ENCODE measurements at regions not wholly inside any gene's neighbourhood (a gene's known extent, or its start where the extent isn't known, plus 50 kb on each side); places are given as distances from the start of the nearest gene placed in this dataset.

- Histone ChIP-seq H3K9ac (ENCODE audit: low read length) (no peak overlapping the region), H3K9me3 (ENCODE audit: low read length) (no peaks in the 10 kb centered on the region), H3K9me2 (replicated peaks; ENCODE audit: low read length) (no peaks in the 10 kb centered on the region), H3K4me1 (ENCODE audit: insufficient read depth, low read length) (no peaks in the 10 kb centered on the region), H3K27me3 (ENCODE audit: low read length) (peaks cover 15% of the 10 kb centered on the region; the same call in 1 of the 2 replicates), H3K4me2 (ENCODE audit: low read length) (no peak overlapping the region), H3K4me3 (ENCODE audit: low read length) (no peak overlapping the region), H3F3A (ENCODE audit: low read length, unreplicated experiment) (no peaks in the 10 kb centered on the region), H3K27ac (ENCODE audit: low read length) (no peak overlapping the region), H3K79me2 (ENCODE audit: low read length) (no peaks in the 10 kb centered on the region), H2AFZ (ENCODE audit: low read length) (no peak overlapping the region), H4K20me1 (ENCODE audit: low read length) (no peaks in the 10 kb centered on the region), H3K36me3 (ENCODE audit: low read depth, low read length) (no peaks in the 10 kb centered on the region)
- intact Hi-C loops (cut with micrococcal nuclease): no loop called here
- no TSS peak for BruUV-seq (replicated peaks)
- TF ChIP-seq CTCF (conservative IDR thresholded peaks at IDR 0.05; ENCODE audit: low read depth, low read length): no peak
- TF ChIP-seq EZH2phosphoT487 (IDR thresholded peaks at IDR 0.05; ENCODE audit: borderline replicate concordance, low read length): no peak
- no peak for TF ChIP-seq EZH2 (IDR thresholded peaks at IDR 0.05; ENCODE audit: low read length, unreplicated experiment)
- CTCF ChIA-PET: no interaction called here
- DNase-seq: no peak
- POLR2A ChIA-PET (ENCODE audit: unreplicated experiment): no interaction called here
- ATAC-seq: no peak
Observed at GRCh38 chr16:5349670-5350517, 252.3 kb upstream of the EEF2KMT start.

GRCh38 chr16:5349101-5349500 is 251.5 kb upstream of the EEF2KMT start:
- Histone ChIP-seq H3K27ac (ENCODE audit: low read length) (no peak overlapping the region), H3K36me3 (ENCODE audit: low read depth, low read length) (no peaks in the 10 kb centered on the region), H3K4me1 (ENCODE audit: insufficient read depth, low read length) (no peaks in the 10 kb centered on the region), H3K9me3 (ENCODE audit: low read length) (no peaks in the 10 kb centered on the region), H3K4me2 (ENCODE audit: low read length) (no peak overlapping the region), H3K79me2 (ENCODE audit: low read length) (no peaks in the 10 kb centered on the region), H3K4me3 (ENCODE audit: low read length) (no peak overlapping the region), H2AFZ (ENCODE audit: low read length) (no peak overlapping the region), H3K27me3 (ENCODE audit: low read length) (peaks cover 15% of the 10 kb centered on the region; the same call in 1 of the 2 replicates), H3F3A (ENCODE audit: low read length, unreplicated experiment) (no peaks in the 10 kb centered on the region), H3K9me2 (replicated peaks; ENCODE audit: low read length) (no peaks in the 10 kb centered on the region), H4K20me1 (ENCODE audit: low read length) (no peaks in the 10 kb centered on the region), H3K9ac (ENCODE audit: low read length) (no peak overlapping the region)
- DNase-seq: no peak
- TF ChIP-seq CTCF (conservative IDR thresholded peaks at IDR 0.05; ENCODE audit: low read depth, low read length) (no peak), EZH2phosphoT487 (IDR thresholded peaks at IDR 0.05; ENCODE audit: borderline replicate concordance, low read length) (no peak), EZH2 (IDR thresholded peaks at IDR 0.05; ENCODE audit: low read length, unreplicated experiment) (no peak)
- ChIA-PET POLR2A (ENCODE audit: unreplicated experiment) (no interaction called here), CTCF (no interaction called here)
- ATAC-seq: no peak
- intact Hi-C loops (cut with micrococcal nuclease): no loop called here
- BruUV-seq (replicated peaks): no TSS peak

GRCh38 chr16:5347561-5347960 is 250.0 kb upstream of the EEF2KMT start:
- Histone ChIP-seq H3K36me3 (ENCODE audit: low read depth, low read length) (no peaks in the 10 kb centered on the region), H3F3A (ENCODE audit: low read length, unreplicated experiment) (no peaks in the 10 kb centered on the region), H3K79me2 (ENCODE audit: low read length) (no peaks in the 10 kb centered on the region), H3K4me2 (ENCODE audit: low read length) (no peak overlapping the region), H2AFZ (ENCODE audit: low read length) (no peak overlapping the region), H3K4me3 (ENCODE audit: low read length) (no peak overlapping the region), H4K20me1 (ENCODE audit: low read length) (no peaks in the 10 kb centered on the region), H3K27ac (ENCODE audit: low read length) (no peak overlapping the region), H3K9me2 (replicated peaks; ENCODE audit: low read length) (no peaks in the 10 kb centered on the region), H3K9ac (ENCODE audit: low read length) (no peak overlapping the region), H3K27me3 (ENCODE audit: low read length) (peaks cover 15% of the 10 kb centered on the region; the same call in 1 of the 2 replicates), H3K4me1 (ENCODE audit: insufficient read depth, low read length) (no peaks in the 10 kb centered on the region), H3K9me3 (ENCODE audit: low read length) (no peaks in the 10 kb centered on the region)
- no peak for TF ChIP-seq EZH2 (IDR thresholded peaks at IDR 0.05; ENCODE audit: low read length, unreplicated experiment)
- TF ChIP-seq EZH2phosphoT487 (IDR thresholded peaks at IDR 0.05; ENCODE audit: borderline replicate concordance, low read length): no peak
- no peak for TF ChIP-seq CTCF (conservative IDR thresholded peaks at IDR 0.05; ENCODE audit: low read depth, low read length)
- intact Hi-C loops (cut with micrococcal nuclease): no loop called here
- no TSS peak for BruUV-seq (replicated peaks)
- ChIA-PET CTCF (no interaction called here), POLR2A (ENCODE audit: unreplicated experiment) (no interaction called here)
- DNase-seq (no peak), ATAC-seq (no peak)
